GM18907 (cell line): ENCODE measurements at regions not wholly inside any gene's neighbourhood (a gene's known extent, or its start where the extent isn't known, plus 50 kb on each side); places are given as distances from the start of the nearest gene placed in this dataset.

ENCODE experiments used
- ATAC-seq: cut with Tn5 transposase; IDR thresholded peaks from one replicate; pipeline ENCODE4 v1.9.1; 2021; ENCODE audit warnings: mild to moderate bottlenecking, moderate library complexity; ENCODE audit not compliant: unreplicated experiment

DNA sequence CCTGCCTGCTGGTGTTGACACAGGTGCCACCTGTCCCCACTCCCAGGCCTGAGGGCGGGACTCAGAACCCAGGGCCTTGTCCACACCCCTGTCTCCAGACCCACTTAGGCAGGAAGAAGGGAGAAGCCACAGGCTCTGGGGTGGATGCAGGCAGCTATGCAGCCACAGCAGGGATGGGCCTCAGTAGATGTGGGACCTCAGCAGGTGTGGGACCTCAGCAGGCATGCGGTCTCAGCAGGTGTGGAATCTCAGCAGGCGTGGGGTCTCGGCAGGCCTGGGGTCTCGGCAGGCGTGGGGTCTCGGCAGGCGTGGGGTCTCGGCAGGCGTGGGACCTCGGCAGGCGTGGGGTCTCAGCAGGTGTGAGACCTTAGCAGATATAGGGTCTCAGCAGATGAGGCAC is 118.0 kb upstream of the PITRM1 start:
- ATAC-seq: no peak

GRCh38 chr10:3287572-3288445 is 115.2 kb upstream of the PITRM1 start:
- no peak for ATAC-seq

DNA sequence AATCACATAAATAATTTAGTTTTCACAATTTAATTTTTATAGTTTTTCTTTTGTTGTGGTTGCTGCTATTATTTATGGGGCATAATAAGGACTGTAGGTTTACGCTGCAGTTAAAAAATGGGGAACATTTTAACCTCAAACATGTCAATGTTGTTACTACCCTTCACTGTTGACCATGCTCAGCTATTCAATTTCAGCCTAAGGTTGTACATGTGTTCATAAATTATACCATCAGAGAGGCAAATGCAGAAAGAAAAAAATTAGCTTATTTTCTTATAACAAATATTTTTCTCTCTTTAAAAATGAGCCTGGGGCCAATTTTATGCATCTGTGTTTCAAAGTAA is 110.1 kb upstream of the PITRM1 start:
- ATAC-seq: no peak

DNA sequence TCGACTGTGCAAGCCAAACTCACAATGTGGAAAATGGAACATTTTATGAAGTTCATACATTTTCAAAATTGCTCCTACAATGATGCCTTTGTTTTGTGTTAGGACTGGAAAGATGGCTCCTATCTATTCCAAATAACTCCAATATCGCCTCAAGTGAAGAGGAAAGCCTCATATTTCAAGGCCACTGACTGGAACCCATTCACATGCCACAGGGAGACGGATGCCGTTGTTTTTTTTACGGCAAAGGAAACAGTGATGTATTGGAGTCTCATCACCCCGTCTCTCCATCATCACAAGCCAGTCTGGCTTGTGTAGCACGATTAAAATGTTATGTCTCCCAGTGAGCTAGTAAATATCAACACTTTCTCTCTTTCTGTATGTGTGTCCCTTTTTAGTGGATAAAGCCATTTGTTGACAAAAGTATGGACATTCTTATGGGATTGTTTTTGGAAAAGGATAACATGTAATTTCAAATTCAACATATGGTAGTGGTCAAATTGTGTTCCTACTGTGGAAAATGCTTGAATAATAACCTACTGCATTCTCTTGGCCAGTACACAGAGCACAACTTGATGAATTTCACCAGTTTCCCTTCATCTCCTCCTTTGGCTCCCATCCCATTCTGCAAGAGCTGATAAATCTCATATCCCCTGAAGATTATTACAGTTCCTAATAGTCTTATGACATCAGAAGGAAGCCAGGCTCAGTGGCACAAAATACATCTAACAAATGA is 109.5 kb upstream of the PITRM1 start:
- ATAC-seq: no peak

- ATAC-seq: no peak
These were observed 106.2 kb upstream of the PITRM1 start for GRCh38 chr10:3278771-3279170.

DNA sequence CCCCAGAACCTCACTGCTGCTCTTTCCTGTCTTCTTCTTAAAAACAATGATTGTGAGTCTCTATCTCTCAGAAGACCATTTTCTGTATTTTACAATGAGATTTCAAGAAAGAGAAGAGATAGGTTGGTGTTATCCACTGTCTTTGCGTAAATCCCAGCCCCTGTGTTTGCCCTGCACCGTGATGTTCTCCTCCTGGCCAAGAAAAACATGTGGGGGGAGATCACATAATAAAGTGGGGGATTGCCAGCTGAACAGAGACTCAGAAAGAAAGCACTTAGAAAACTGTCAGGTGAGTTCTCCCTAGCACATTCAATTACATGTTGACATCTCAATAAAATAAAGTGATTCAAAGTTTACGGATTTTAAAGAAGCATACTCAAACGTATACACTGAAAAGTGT is 105.0 kb upstream of the PITRM1 start:
- ATAC-seq: no peak

- no peak for ATAC-seq
These were observed 101.8 kb upstream of the PITRM1 start for GRCh38 chr10:3274414-3274813.

DNA sequence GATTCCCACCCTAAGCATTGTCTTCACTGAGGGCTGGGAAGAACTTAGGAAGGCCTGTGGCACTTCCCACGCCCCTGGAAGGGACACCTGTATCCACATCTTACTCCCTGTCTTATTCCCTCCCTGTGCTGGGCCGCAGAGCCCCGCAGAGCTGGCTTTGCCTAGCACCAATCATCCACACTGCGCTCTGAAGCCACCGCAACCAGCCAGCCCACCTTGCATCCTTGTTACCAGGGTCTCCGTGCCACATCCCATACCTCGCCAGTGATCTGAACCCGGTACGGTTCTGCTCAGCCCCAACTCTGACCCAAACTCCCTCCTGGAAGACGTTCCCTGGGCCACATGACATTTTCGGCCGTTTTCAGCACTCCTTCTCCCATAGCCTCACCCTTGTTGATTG is 101.4 kb upstream of the PITRM1 start:
- no peak for ATAC-seq

GRCh38 chr10:3272300-3272699 is 99.7 kb upstream of the PITRM1 start:
- no peak for ATAC-seq

DNA sequence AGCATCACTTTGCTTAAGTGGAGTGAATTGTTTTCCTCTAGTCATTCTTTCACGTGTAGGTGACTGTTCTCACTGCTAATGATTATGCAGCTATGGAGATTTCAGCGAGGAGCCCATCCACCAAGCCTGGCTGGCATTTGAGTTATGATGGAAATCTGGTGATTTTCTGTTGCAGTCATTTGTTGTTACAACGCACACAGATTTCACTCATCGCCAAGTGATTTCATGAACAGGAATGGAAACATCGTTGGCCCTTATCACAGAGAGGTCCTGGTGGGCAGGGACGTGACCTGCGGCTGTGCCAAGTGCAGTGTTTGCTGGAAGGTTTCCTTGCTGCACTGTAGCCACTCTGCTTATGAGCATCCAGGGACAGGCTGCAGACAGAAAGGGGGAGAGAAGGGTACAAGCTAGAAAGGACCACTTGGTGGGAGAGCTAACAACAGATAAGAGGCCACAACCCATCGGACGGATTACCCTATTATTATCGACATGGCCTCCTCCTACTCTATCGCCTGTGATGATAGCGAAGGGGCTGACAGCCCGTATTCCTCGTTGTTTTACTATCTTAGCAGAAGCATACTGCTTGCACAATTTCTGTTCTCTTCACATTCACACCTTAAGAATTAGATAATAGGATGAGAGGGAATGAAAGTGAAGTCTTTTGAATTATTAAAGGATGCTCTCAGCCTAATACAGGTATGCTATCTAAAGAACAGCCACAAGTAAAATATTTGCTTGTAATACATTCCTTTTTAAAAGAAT is 99.0 kb upstream of the PITRM1 start:
- no peak for ATAC-seq

DNA sequence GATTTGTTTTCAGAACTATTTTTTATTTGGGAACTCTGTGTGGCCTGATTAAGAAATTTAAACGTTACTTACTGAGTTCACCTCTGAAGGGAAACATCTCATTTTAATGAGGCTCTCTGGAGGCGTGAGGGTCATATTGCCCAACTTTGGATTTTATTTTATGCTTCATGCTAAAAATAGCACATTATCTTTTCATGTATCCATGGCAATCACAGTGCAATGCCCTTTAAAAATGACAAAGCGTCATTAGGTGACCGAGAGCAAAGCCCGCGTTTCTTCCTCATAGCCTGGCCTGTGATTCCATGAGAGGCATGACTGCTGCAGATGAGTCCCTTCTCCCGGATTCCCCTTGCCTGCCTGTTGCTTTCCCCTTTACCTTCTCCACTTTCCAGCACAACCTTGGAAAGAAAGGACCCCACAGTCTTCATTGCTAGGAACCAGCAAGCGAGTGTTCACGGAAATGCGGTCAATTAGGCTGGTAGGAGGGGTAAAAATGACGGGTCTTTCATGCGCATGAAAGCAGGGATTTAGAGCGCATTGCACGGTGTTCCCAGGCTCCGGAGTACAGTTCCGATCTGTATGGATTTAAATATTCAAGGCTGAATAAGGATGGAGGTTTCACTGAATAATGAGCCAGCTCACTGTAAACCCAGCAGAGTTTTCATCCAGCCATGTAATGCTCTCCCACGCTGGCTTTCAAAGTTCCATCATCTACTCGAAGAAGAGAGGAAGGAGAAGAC is 98.2 kb upstream of the PITRM1 start:
- ATAC-seq: no peak

DNA sequence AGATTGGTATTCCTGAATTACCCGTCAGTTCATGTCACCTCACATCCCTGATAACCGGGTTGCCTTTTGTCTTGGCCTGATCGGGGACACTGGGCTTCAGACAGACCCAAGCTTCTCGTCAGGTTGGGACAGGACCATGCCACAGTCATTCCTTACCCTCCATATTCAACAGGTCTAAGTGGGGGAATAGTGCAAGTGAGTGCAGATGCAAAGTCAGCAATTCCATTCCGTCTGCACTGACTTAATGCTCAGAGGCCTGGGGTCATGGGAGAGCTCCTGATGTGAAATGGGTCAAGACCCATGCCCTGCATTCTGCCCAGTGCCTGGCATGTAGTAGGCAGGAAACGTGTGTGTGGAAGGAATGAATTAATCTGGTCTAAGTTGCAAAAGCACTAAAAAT is 95.4 kb upstream of the PITRM1 start:
- ATAC-seq: no peak

GRCh38 chr10:3265088-3265487 is 92.5 kb upstream of the PITRM1 start:
- ATAC-seq: no peak

DNA sequence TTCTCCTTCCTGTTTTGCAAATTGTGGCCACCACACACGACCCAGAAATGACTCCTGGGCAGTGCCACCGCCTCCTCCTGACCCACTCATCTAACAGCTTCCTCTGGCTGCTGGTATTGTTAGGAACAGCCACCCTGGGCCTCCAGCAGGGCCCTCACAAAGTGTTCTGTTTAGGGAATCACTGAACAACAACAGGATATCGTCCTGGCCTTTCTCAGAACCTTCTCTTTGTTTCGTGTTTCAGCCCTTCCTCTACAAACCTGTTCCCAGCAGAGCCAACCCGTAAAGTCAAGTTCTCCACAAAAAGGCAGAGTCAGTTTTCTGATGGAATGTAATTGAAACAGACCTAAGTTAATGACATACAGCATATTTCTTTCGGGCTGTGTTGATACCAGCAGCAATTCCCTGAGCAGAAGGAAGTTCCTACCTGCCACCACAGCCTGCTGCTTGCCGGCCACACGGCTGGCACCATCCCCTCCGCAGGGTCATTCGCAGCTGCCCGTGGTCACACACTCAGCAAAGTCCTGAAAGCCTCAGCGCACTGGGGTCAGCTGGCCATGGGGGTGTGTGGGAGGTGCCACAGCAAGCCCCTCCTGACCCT is 91.7 kb upstream of the PITRM1 start:
- ATAC-seq: no peak

GRCh38 chr10:3263747-3264146 is 91.2 kb upstream of the PITRM1 start:
- no peak for ATAC-seq

DNA sequence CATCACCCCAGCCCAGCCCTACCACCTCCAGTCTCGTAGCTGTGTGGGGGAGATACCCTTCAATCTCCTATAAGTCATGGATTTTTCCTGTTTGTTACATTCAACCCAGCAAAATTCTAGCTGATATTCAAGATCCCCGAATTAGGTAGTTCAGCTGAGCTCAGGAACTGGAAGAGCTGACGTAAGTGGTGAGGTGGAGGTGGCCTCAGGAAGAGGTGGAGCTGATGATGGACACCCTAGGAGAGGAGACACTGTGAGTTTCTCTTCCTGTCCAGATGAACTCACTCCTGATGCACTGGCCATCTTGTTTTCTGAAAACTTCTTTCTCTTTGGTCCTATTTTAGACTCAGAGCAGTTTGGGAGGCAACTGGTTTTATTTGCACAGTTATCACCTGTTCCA is 90.5 kb upstream of the PITRM1 start:
- no peak for ATAC-seq

GRCh38 chr10:3261921-3262320 is 89.3 kb upstream of the PITRM1 start:
- no peak for ATAC-seq

DNA sequence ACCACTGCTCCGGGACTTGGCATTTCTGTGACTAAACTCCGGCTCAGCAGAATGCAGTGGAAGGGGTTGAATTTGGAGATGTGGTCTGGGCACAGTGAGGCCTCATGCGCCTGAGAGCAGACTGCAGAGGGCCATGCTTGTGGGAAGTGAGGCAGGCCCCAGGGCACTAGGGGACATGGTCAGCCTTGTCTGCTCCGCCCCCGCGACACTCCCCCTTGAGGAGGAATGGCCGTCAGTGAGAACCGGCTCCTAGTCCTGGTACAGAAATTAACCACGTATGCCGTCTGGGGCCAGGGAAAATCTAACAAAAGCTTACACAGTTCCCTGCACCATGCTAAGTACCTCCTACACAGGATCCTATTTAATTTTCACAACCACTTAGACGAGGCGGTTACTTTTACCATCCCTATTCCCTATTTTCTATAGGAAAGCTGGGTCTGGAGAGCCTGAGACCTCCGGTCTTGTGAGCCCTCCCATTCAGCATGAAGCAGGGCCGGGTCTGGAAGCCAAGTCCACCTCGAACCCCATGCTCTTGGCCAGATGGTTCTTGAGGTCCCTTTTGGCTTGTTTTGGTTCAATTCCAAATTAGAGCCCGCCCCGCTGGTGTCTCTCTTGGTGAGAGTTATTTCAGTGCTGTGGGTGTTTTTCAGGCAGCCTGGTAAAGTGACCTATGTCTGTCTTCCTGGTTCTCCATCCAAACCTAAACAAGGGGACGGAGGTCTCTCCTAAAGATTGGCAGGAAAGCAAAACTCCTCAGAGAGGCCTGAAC is 87.7 kb upstream of the PITRM1 start:
- no peak for ATAC-seq

- no peak for ATAC-seq
These were observed 86.9 kb upstream of the PITRM1 start for GRCh38 chr10:3259499-3259898.

- ATAC-seq: no peak
These were observed 85.8 kb upstream of the PITRM1 start for GRCh38 chr10:3258394-3258793.
